ENCODE measurements at regions not wholly inside any gene's neighbourhood (a gene's known extent, or its start where the extent isn't known, plus 50 kb on each side); places are given as distances from the start of the nearest gene placed in this dataset.

- TF ChIP-seq CTCF (conservative IDR thresholded peaks at IDR 0.05 in 1 of 2, IDR thresholded peaks at IDR 0.05 in 1 of 2; ENCODE audit: low read depth in 1 of 2, low read length in 2 of 2) (no peak), EZH2 (IDR thresholded peaks at IDR 0.05; ENCODE audit: low read length, missing control alignments) (no peak)
- peaks cover 2% of the 10 kb centered on the region for H3K27me3 ChIP-seq (ENCODE audit: control insufficient read depth, insufficient read depth, low read length)
- no peak for DNase-seq (ENCODE audit: low read depth in 2 of 2)
These were observed 80.1 kb downstream of the PJA1 start for GRCh38 chrX:69085151-69085550.

GRCh38 chrX:69083801-69084200, 81.5 kb downstream of the PJA1 start:
- Histone ChIP-seq H3K9ac (ENCODE audit: insufficient read depth, low read length) (no peak overlapping the region), H3K27ac (ENCODE audit: insufficient read depth, low read length) (no peak overlapping the region), H3K79me2 (ENCODE audit: control insufficient read depth, insufficient read depth, low read length) (no peaks in the 10 kb centered on the region), H3K36me3 (ENCODE audit: control insufficient read depth, insufficient read depth, low read length) (no peaks in the 10 kb centered on the region), H4K20me1 (ENCODE audit: control insufficient read depth, extremely low read depth, insufficient read depth, low read length) (no peaks in the 10 kb centered on the region), H3K9me3 (ENCODE audit: control insufficient read depth, insufficient read depth, low read depth, low read length) (no peaks in the 10 kb centered on the region), H3K4me1 (ENCODE audit: control insufficient read depth, extremely low read depth, insufficient read depth, low read length) (no peaks in the 10 kb centered on the region), H2AFZ (ENCODE audit: low read length) (no peak overlapping the region), H3K4me3 (replicated peaks in 1 of 4; ENCODE audit: control extremely low read depth in 1 of 4, insufficient read depth in 1 of 4, low read depth in 3 of 4, low read length in 4 of 4) (no peak overlapping the region), H3K4me2 (ENCODE audit: extremely low read depth, insufficient read depth, low read length) (no peak overlapping the region), H3K27me3 (ENCODE audit: control insufficient read depth, insufficient read depth, low read length) (peaks cover 2% of the 10 kb centered on the region)
- TF ChIP-seq CTCF (conservative IDR thresholded peaks at IDR 0.05 in 1 of 2, IDR thresholded peaks at IDR 0.05 in 1 of 2; ENCODE audit: low read depth in 1 of 2, low read length in 2 of 2) (no peak), EZH2 (IDR thresholded peaks at IDR 0.05; ENCODE audit: low read length, missing control alignments) (no peak)
- DNase-seq (ENCODE audit: low read depth in 2 of 2), result no peak

More at GRCh38 chrX:69085151-69085550, 80.1 kb downstream of the PJA1 start:
- Histone ChIP-seq H3K4me1 (ENCODE audit: control insufficient read depth, extremely low read depth, insufficient read depth, low read length) (no peaks in the 10 kb centered on the region), H3K4me2 (ENCODE audit: extremely low read depth, insufficient read depth, low read length) (no peak overlapping the region), H2AFZ (ENCODE audit: low read length) (no peak overlapping the region), H3K36me3 (ENCODE audit: control insufficient read depth, insufficient read depth, low read length) (no peaks in the 10 kb centered on the region), H3K9ac (ENCODE audit: insufficient read depth, low read length) (no peak overlapping the region), H3K4me3 (replicated peaks in 1 of 4; ENCODE audit: control extremely low read depth in 1 of 4, insufficient read depth in 1 of 4, low read depth in 3 of 4, low read length in 4 of 4) (no peak overlapping the region), H3K79me2 (ENCODE audit: control insufficient read depth, insufficient read depth, low read length) (no peaks in the 10 kb centered on the region), H4K20me1 (ENCODE audit: control insufficient read depth, extremely low read depth, insufficient read depth, low read length) (no peaks in the 10 kb centered on the region), H3K9me3 (ENCODE audit: control insufficient read depth, insufficient read depth, low read depth, low read length) (no peaks in the 10 kb centered on the region), H3K27ac (ENCODE audit: insufficient read depth, low read length) (no peak overlapping the region)

GRCh38 chrX:69083361-69083760, 81.9 kb downstream of the PJA1 start:
- H3K4me2 ChIP-seq (ENCODE audit: extremely low read depth, insufficient read depth, low read length), result no peak overlapping the region
- no peak overlapping the region for H2AFZ ChIP-seq (ENCODE audit: low read length)
- H3K4me3 ChIP-seq (replicated peaks in 1 of 4; ENCODE audit: control extremely low read depth in 1 of 4, insufficient read depth in 1 of 4, low read depth in 3 of 4, low read length in 4 of 4), result no peak overlapping the region
- H3K27me3 ChIP-seq (ENCODE audit: control insufficient read depth, insufficient read depth, low read length), result peaks cover 2% of the 10 kb centered on the region
- no peaks in the 10 kb centered on the region for H3K79me2 ChIP-seq (ENCODE audit: control insufficient read depth, insufficient read depth, low read length)
- no peaks in the 10 kb centered on the region for H3K9me3 ChIP-seq (ENCODE audit: control insufficient read depth, insufficient read depth, low read depth, low read length)
- TF ChIP-seq CTCF (conservative IDR thresholded peaks at IDR 0.05 in 1 of 2, IDR thresholded peaks at IDR 0.05 in 1 of 2; ENCODE audit: low read depth in 1 of 2, low read length in 2 of 2), result no peak
- no peak for TF ChIP-seq EZH2 (IDR thresholded peaks at IDR 0.05; ENCODE audit: low read length, missing control alignments)
- no peak overlapping the region for H3K27ac ChIP-seq (ENCODE audit: insufficient read depth, low read length)
- H3K36me3 ChIP-seq (ENCODE audit: control insufficient read depth, insufficient read depth, low read length), result no peaks in the 10 kb centered on the region
- H4K20me1 ChIP-seq (ENCODE audit: control insufficient read depth, extremely low read depth, insufficient read depth, low read length), result no peaks in the 10 kb centered on the region
- no peak for DNase-seq (ENCODE audit: low read depth in 2 of 2)
- no peak overlapping the region for H3K9ac ChIP-seq (ENCODE audit: insufficient read depth, low read length)
- no peaks in the 10 kb centered on the region for H3K4me1 ChIP-seq (ENCODE audit: control insufficient read depth, extremely low read depth, insufficient read depth, low read length)
